ENCODE measurements at regions not wholly inside any gene's neighbourhood (a gene's known extent, or its start where the extent isn't known, plus 50 kb on each side); places are given as distances from the start of the nearest gene placed in this dataset.

GRCh38 chr1:188228623-188229022 lies 1399.9 kb downstream of the PLA2G4A start:
- no peak for TF ChIP-seq CTCF (conservative IDR thresholded peaks at IDR 0.05)
- TF ChIP-seq EZH2 (IDR thresholded peaks at IDR 0.05; ENCODE audit: low read depth), result no peak

Measured in PC-9 (cell line).